Astrocyte of the spinal cord (primary cell): ENCODE measurements at regions not wholly inside any gene's neighbourhood (a gene's known extent, or its start where the extent isn't known, plus 50 kb on each side); places are given as distances from the start of the nearest gene placed in this dataset.

ENCODE experiments used
- DNase-seq: peaks from one replicate; pipeline ENCODE4 v3.0.0; 2011; ENCODE audit warnings: low read depth, low spot score
- H3K4me3 ChIP-seq: 2 replicates; pipeline ENCODE4 v1.5.1; 2011; ENCODE audit warnings: low read depth, mild to moderate bottlenecking, low read length, moderate library complexity
- in situ Hi-C: cut with HindIII; loops from 2 replicates; pipeline ENCODE4 v1.10.0; 2017; ENCODE audit warnings: low sequenced_read_pairs
- TF ChIP-seq, protein P1 (sequence below): IDR thresholded peaks from 2 replicates; pipeline ENCODE4 v1.5.1; 2012; ENCODE audit warnings: low read depth, mild to moderate bottlenecking, low read length, inconsistent platforms

DNA sequence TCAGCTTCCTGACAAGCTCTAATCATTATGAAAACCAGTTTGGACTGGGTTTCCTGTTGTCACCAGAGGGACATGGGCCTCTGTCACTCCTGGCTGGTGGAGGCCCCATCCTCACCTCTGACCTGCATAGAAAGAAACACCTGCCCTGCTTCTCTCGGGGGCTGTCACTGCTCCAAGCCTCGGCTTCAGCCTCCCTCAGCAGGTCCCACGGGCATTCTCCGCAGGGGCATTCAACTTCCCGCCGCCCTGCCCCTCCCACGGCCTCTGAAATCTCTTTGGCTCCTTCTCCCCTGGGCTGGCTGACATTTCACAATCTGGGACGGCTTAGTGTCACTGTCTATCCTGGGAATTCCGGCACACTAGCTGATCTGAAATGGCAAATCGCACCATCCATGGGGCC lies 257.9 kb downstream of the CTTN start:
- DNase-seq, result no peak
- in situ Hi-C loops, result no loop called here
- no peak overlapping the region for H3K4me3 ChIP-seq
- TF ChIP-seq, protein P1, sequence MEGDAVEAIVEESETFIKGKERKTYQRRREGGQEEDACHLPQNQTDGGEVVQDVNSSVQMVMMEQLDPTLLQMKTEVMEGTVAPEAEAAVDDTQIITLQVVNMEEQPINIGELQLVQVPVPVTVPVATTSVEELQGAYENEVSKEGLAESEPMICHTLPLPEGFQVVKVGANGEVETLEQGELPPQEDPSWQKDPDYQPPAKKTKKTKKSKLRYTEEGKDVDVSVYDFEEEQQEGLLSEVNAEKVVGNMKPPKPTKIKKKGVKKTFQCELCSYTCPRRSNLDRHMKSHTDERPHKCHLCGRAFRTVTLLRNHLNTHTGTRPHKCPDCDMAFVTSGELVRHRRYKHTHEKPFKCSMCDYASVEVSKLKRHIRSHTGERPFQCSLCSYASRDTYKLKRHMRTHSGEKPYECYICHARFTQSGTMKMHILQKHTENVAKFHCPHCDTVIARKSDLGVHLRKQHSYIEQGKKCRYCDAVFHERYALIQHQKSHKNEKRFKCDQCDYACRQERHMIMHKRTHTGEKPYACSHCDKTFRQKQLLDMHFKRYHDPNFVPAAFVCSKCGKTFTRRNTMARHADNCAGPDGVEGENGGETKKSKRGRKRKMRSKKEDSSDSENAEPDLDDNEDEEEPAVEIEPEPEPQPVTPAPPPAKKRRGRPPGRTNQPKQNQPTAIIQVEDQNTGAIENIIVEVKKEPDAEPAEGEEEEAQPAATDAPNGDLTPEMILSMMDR, result no peak

DNA sequence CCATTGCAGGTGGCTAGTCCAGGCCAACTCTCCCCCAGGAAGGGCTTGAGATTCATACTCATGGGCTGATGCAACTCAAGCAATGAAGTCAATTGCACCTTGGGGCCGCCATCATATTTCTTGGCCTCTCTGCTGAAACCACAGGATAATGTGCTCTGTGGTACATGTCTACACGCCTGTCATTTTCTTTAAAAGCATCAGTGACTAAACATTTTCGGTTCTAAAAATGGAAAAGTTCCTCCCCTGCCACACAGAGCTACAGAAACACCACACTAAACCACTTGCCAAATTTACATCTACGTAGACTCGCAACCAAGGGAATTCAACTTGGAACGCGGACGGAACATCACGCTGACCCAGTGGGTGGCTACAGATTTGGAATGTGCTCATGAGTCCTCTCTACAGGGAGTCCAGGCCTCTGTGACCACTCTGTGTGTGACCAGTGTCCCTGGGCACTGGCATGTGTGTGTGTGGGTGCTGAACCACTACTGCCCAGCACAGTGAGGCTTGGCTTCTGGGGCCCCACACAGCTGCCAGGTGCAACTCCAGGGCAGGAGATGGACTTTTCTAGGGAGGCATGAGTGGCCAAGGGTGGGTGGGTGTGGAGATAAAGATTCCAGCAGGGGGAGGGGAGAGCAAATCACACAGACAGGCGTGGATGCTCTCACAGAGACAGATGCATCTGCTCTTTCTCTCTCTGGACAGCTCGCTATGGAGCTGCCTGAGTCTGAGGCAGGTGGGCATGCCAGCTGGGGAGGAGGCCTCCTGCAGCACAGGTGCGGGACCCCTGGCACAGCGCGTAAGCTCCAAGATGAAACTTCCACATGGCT lies 261.9 kb downstream of the CTTN start:
- DNase-seq, result no peak
- TF ChIP-seq, protein P1, result no peak
- in situ Hi-C loops, result no loop called here
- no peak overlapping the region for H3K4me3 ChIP-seq

DNA sequence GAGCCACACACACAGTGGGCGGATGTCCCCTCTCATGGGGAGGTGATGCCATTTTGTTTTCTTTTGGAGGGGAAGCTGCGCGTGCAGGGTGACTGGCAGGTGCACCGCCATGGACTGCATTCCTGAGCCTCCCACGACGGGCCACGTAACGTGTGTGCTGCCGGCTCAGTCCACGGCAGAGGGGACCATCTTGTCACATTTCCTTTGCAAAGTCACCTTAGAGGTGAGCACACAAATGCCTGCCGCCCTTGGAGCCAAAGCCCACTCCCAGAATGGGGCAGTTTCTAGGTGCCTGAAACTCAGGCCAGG lies 262.5 kb downstream of the CTTN start:
- TF ChIP-seq, protein P1, result no peak
- no peak for DNase-seq
- H3K4me3 ChIP-seq, result no peak overlapping the region
- in situ Hi-C loops, result no loop called here

DNA sequence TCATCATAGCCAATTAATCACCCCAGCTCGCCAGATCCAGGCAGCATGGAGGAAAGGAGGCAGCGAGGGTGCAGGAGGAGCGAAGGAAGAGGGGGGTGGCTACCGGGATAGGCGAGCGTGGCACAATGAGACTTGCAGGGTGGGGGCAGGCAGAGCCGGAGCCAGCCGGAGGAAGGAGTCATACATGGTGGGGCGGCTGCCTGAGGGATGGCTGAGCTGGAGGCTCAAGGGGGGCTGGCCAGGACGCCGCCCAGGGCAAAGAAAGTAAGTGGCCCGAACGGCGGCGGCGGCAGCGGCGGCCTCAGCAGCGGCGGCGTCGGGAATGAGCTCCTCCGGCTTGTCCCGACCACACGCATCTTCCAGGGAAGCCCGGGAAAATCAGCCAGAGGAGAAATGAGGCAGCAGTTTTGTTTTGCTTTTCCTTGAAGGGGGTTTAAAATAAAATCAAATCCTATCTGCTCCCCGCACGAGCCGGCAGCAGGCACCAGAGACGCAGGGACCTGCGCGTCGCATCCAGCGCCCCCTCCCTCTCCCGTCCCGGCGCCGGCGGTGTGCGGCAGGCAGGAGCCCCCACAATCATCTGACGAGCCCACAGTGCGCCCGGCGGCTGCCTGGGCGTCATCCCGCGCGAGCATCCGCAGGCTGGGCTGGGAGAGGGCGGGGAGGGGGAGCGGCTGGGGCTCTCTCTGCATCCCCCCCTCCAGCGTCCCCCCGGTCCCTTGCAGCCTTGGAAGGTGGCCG lies 263.6 kb downstream of the CTTN start:
- TF ChIP-seq, protein P1, result no peak
- peak; percentile 14 for DNase-seq
- H3K4me3 ChIP-seq, result peak overlapping the region; percentile 18
- in situ Hi-C loops, result no loop called here

DNA sequence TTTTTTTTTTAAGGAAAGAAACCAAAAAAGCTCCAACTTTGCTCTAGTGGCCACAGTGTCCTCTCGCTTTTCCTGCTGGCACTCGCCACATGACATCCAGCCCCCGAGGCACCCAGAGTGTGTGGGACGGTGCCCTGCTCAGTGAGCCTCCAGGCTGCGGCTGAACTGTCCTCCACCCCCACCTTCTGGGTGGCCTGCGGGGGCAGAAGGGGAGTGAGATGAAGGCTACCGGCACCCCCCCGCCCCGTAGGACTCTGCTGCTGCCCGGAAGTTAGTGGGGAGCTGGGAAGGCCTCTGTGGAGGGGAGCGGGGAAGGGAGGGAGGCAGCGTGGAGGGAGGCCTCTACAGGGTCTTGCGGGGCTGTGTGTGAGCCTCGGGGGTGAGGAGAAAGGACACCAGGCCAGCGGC lies 264.4 kb downstream of the CTTN start:
- in situ Hi-C loops, result no loop called here
- DNase-seq, result no peak
- H3K4me3 ChIP-seq, result no peak overlapping the region
- TF ChIP-seq, protein P1, result no peak

DNA sequence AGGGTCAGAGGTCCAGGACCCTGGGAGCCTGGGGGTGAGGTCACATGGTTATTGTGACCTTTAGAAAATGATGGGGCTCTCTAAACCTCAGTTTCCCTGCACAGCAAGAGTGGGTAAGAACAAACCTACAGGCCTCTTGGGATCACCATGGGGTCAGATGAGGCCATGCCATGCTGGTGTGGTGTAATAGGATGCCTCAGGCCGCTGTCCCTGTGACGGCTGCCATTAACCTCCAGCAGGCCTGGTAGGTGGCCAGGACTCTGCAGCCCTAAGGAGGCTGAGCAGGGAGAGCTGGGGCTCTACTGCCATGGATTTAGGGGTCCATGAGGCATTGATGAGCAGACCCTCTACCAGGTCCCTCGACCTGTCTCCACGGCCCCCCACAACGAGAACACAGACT lies 265.5 kb downstream of the CTTN start:
- in situ Hi-C loops, result no loop called here
- no peak overlapping the region for H3K4me3 ChIP-seq
- TF ChIP-seq, protein P1, result no peak
- DNase-seq, result no peak
